ENCODE measurements at regions not wholly inside any gene's neighbourhood (a gene's known extent, or its start where the extent isn't known, plus 50 kb on each side); places are given as distances from the start of the nearest gene placed in this dataset.
"Not testable (repeated sequence)": the region's sequence is repeated elsewhere in the genome, so short reads cannot be mapped to it uniquely, and the experiment has no call there.

GRCh38 chr20:30499716-30500446 is 757.6 kb upstream of the DEFB115 start:
- H3K4me3 Mint-ChIP-seq; H3K27ac Mint-ChIP-seq; H3K4me1 Mint-ChIP-seq (ENCODE audit: low read depth); CTCF ChIA-PET; H3K27me3 Mint-ChIP-seq; H3K36me3 Mint-ChIP-seq; H3K9me3 Mint-ChIP-seq; POLR2A ChIA-PET; DNase-seq; intact Hi-C loops (cut with micrococcal nuclease): not testable (repeated sequence)

GRCh38 chr20:30500447-30500820 is 757.0 kb upstream of the DEFB115 start:
- H3K4me3 Mint-ChIP-seq; CTCF ChIA-PET; POLR2A ChIA-PET; H3K27ac Mint-ChIP-seq; intact Hi-C loops (cut with micrococcal nuclease); H3K27me3 Mint-ChIP-seq; H3K9me3 Mint-ChIP-seq; H3K4me1 Mint-ChIP-seq (ENCODE audit: low read depth); H3K36me3 Mint-ChIP-seq: not testable (repeated sequence)
- peak; percentile 26 for DNase-seq

GRCh38 chr20:30500829-30501440 is 756.5 kb upstream of the DEFB115 start:
- intact Hi-C loops (cut with micrococcal nuclease), result no loop called here
- H3K27ac Mint-ChIP-seq, result no peak overlapping the region
- no peak for DNase-seq
- no peaks in the 10 kb centered on the region for H3K4me1 Mint-ChIP-seq (ENCODE audit: low read depth)
- H3K36me3 Mint-ChIP-seq, result no peaks in the 10 kb centered on the region
- POLR2A ChIA-PET, result no interaction called here
- H3K4me3 Mint-ChIP-seq, result no peak overlapping the region
- CTCF ChIA-PET, result no interaction called here
- no peaks in the 10 kb centered on the region for H3K27me3 Mint-ChIP-seq
- H3K9me3 Mint-ChIP-seq, result peaks cover 3% of the 10 kb centered on the region

DNA sequence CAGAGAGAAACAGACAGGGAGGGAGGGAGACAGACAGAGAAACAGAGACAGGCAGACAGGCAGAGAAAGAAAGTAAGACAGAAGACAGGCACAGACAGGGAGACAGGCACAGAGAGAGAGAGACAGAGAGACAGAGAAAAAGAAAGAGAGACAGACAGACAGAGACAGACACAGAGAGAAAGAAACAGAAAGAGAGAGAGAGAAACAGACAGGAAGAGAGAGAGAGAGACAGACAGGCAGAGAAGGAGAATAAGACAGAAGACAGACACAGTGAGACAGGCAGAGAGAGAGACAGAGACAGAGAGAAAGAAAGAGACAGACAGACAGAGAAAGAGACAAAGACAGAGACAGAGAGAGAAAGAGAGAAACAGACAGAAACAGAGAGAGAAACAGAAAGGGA is 754.8 kb upstream of the DEFB115 start:
- Mint-ChIP-seq H3K4me1 (ENCODE audit: low read depth) (no peaks in the 10 kb centered on the region), H3K4me3 (no peak overlapping the region), H3K36me3 (no peaks in the 10 kb centered on the region), H3K27me3 (no peaks in the 10 kb centered on the region), H3K27ac (no peak overlapping the region), H3K9me3 (peaks cover 3% of the 10 kb centered on the region)
- no peak for DNase-seq
- POLR2A ChIA-PET, result no interaction called here
- CTCF ChIA-PET, result no interaction called here
- intact Hi-C loops (cut with micrococcal nuclease), result no loop called here

GRCh38 chr20:30503204-30503603 is 754.3 kb upstream of the DEFB115 start:
- H3K4me3 Mint-ChIP-seq; DNase-seq; H3K4me1 Mint-ChIP-seq (ENCODE audit: low read depth); H3K9me3 Mint-ChIP-seq; CTCF ChIA-PET; H3K27me3 Mint-ChIP-seq; intact Hi-C loops (cut with micrococcal nuclease); H3K27ac Mint-ChIP-seq; H3K36me3 Mint-ChIP-seq; POLR2A ChIA-PET: not testable (repeated sequence)

GRCh38 chr20:30503992-30504570 is 753.4 kb upstream of the DEFB115 start:
- DNase-seq, result no peak
- POLR2A ChIA-PET, result no interaction called here
- CTCF ChIA-PET, result no interaction called here
- H3K27ac Mint-ChIP-seq, result no peak overlapping the region
- no peaks in the 10 kb centered on the region for H3K36me3 Mint-ChIP-seq
- intact Hi-C loops (cut with micrococcal nuclease), result no loop called here
- no peaks in the 10 kb centered on the region for H3K27me3 Mint-ChIP-seq
- peaks cover 12% of the 10 kb centered on the region for H3K9me3 Mint-ChIP-seq
- H3K4me1 Mint-ChIP-seq (ENCODE audit: low read depth), result no peaks in the 10 kb centered on the region
- H3K4me3 Mint-ChIP-seq, result no peak overlapping the region

GRCh38 chr20:30505566-30505965 is 751.9 kb upstream of the DEFB115 start:
- H3K4me1 Mint-ChIP-seq (ENCODE audit: low read depth), result no peaks in the 10 kb centered on the region
- no peaks in the 10 kb centered on the region for H3K36me3 Mint-ChIP-seq
- intact Hi-C loops (cut with micrococcal nuclease), result no loop called here
- no peaks in the 10 kb centered on the region for H3K27me3 Mint-ChIP-seq
- H3K4me3 Mint-ChIP-seq, result no peak overlapping the region
- H3K9me3 Mint-ChIP-seq, result peaks cover 19% of the 10 kb centered on the region
- no peak for DNase-seq
- CTCF ChIA-PET, result no interaction called here
- no peak overlapping the region for H3K27ac Mint-ChIP-seq
- POLR2A ChIA-PET, result no interaction called here

GRCh38 chr20:30506100-30506499 is 751.4 kb upstream of the DEFB115 start:
- intact Hi-C loops (cut with micrococcal nuclease), result no loop called here
- Mint-ChIP-seq H3K4me1 (ENCODE audit: low read depth) (no peaks in the 10 kb centered on the region), H3K27ac (no peak overlapping the region), H3K4me3 (no peak overlapping the region), H3K27me3 (no peaks in the 10 kb centered on the region), H3K36me3 (no peaks in the 10 kb centered on the region), H3K9me3 (peaks cover 22% of the 10 kb centered on the region)
- ChIA-PET POLR2A (no interaction called here), CTCF (no interaction called here)
- DNase-seq, result no peak

- POLR2A ChIA-PET; CTCF ChIA-PET; DNase-seq; intact Hi-C loops (cut with micrococcal nuclease); H3K4me1 Mint-ChIP-seq (ENCODE audit: low read depth); H3K36me3 Mint-ChIP-seq; H3K27ac Mint-ChIP-seq; H3K27me3 Mint-ChIP-seq; H3K4me3 Mint-ChIP-seq: not testable (repeated sequence)
- peaks cover 29% of the 10 kb centered on the region for H3K9me3 Mint-ChIP-seq
These were observed 749.1 kb upstream of the DEFB115 start for GRCh38 chr20:30508382-30508781.

DNA sequence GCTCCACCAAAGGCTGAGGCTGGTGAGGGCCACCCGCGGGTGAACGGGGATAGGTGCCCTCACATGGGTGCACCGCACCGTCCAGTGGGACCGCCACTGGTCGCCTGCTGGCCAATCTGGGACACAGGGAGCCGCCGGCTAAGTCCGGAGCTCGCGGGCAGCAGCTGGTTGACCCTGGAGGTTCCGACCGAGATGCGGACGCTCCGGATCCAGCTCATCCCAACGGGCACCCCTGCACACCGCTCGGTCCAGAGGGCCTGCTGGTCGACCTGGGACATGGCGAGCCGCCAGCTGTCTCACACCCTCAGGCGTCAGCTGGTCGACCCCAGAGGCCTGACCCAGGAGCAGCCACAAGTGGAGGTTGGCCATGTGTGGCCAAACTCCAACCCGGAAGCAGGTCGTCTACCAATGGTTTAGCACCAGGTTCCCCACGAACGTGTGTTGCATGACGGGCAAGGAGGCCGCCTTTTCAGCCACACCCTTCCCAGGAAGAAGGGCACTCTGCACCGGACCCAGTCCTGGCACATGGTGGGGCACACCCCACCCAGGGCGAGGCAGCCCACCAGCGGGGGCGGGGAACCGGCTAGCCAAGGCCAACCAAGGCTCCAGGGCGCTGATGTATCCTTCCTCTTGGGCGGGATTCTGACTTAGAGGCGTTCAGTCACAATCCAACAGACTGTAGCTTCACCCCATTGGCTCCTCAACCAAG is 746.0 kb upstream of the DEFB115 start:
- no peaks in the 10 kb centered on the region for H3K27me3 Mint-ChIP-seq
- peaks cover 2% of the 10 kb centered on the region for H3K36me3 Mint-ChIP-seq
- H3K4me3 Mint-ChIP-seq, result no peak overlapping the region
- intact Hi-C loops (cut with micrococcal nuclease), result no loop called here
- H3K27ac Mint-ChIP-seq, result no peak overlapping the region
- ChIA-PET CTCF (no interaction called here), POLR2A (no interaction called here)
- no peak for DNase-seq
- peaks cover 47% of the 10 kb centered on the region for H3K9me3 Mint-ChIP-seq
- H3K4me1 Mint-ChIP-seq (ENCODE audit: low read depth), result no peaks in the 10 kb centered on the region

DNA sequence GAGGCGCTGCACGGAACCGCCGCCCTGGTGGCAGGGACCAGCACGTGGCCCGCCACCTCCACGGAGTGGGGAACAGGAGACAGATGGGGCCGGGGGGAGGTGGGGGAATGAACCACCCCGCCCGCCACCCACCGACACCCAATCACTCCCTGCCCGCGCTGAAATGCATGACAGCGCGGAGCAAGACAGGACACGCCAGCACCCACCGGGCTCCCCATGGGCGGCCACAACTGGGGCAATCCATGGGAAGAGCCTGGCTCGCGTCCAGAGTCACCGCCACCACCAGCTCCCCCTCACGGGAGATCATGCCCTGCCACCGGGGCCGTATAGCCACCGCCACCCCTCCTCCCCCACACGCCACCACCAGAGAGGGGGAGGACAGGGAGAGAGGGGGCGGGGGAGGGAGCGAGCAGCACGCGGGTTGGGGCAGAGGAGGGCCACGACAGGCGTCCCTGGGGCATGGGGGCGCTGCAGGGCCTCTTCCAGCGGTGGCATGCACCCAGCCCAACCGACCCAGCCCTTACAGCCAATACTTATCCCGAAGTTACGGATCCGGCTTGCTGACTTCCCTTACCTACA is 744.3 kb upstream of the DEFB115 start:
- H3K4me1 Mint-ChIP-seq (ENCODE audit: low read depth), result no peaks in the 10 kb centered on the region
- no peaks in the 10 kb centered on the region for H3K27me3 Mint-ChIP-seq
- ChIA-PET POLR2A (no interaction called here), CTCF (no interaction called here)
- peaks cover 43% of the 10 kb centered on the region for H3K9me3 Mint-ChIP-seq
- intact Hi-C loops (cut with micrococcal nuclease), result no loop called here
- no peak overlapping the region for H3K4me3 Mint-ChIP-seq
- no peak overlapping the region for H3K27ac Mint-ChIP-seq
- DNase-seq, result no peak
- peaks cover 2% of the 10 kb centered on the region for H3K36me3 Mint-ChIP-seq

DNA sequence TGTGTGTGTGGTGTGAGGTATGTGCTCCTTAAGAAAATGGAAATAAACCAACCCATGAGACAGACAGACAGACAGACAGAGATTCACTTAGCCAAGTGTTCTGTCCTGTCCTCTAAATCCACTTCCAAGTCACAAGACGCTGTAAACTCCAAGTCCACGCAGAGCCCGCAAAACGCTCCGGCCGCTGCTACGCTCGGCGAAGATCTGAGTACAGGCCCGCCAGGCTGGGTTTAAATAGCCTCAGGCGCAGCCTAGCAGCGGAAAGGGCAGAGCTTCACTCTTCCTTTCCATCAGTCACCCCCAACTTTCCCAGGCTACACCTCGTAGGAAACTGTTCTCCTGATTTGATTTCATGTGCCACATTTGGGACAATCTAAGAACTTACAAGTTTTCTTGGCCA is 741.5 kb upstream of the DEFB115 start:
- POLR2A ChIA-PET; H3K4me1 Mint-ChIP-seq (ENCODE audit: low read depth); H3K27me3 Mint-ChIP-seq; DNase-seq; H3K36me3 Mint-ChIP-seq; CTCF ChIA-PET; H3K27ac Mint-ChIP-seq; intact Hi-C loops (cut with micrococcal nuclease); H3K4me3 Mint-ChIP-seq: not testable (repeated sequence)
- peaks cover 29% of the 10 kb centered on the region for H3K9me3 Mint-ChIP-seq

Measured in activated CD4-positive, alpha-beta memory T cell treated with anti-CD3 and anti-CD28 coated beads for 36 hours (primary cell).